Neural progenitor cell (in vitro differentiated cells): ENCODE measurements at regions not wholly inside any gene's neighbourhood (a gene's known extent, or its start where the extent isn't known, plus 50 kb on each side); places are given as distances from the start of the nearest gene placed in this dataset.
"Not testable (repeated sequence)": the region's sequence is repeated elsewhere in the genome, so short reads cannot be mapped to it uniquely, and the experiment has no call there.

ENCODE experiments used
- DNase-seq: peaks from one replicate; pipeline ENCODE4 v3.0.0-alpha.2; 2016; ENCODE audit warnings: low spot score
- H2AFZ ChIP-seq: fragments of 200-600 bp; sonication (generic); replicated peaks from 2 replicates; pipeline ENCODE4 v1.6.1; 2016; ENCODE audit warnings: antibody characterized with exemption
- H3F3A ChIP-seq: fragments of 200-600 bp; sonication (generic); 2 replicates; pipeline ENCODE4 v1.6.1; 2016; ENCODE audit warnings: antibody characterized with exemption, low read depth
- H3K27ac ChIP-seq: fragments of 200-600 bp; sonication (generic); 2 replicates; pipeline ENCODE4 v1.5.1; 2016; ENCODE audit warnings: mild to moderate bottlenecking
- H3K27me3 ChIP-seq: fragments of 200-600 bp; sonication (generic); 2 replicates; pipeline ENCODE4 v1.6.1; 2016; ENCODE audit warnings: mild to moderate bottlenecking, moderate library complexity
- H3K36me3 ChIP-seq: fragments of 200-600 bp; sonication (generic); 2 replicates; pipeline ENCODE4 v1.5.1; 2016
- H3K4me1 ChIP-seq: fragments of 200-600 bp; sonication (generic); 2 replicates; pipeline ENCODE4 v1.6.1; 2016; ENCODE audit warnings: mixed run types
- H3K4me2 ChIP-seq: fragments of 200-600 bp; sonication (generic); 2 replicates; pipeline ENCODE4 v1.6.1; 2016
- H3K4me3 ChIP-seq: fragments of 200-600 bp; sonication (generic); 2 replicates; pipeline ENCODE4 v1.5.1; 2016
- H3K79me2 ChIP-seq: fragments of 200-600 bp; sonication (generic); 2 replicates; pipeline ENCODE4 v1.6.1; 2016; ENCODE audit warnings: low read depth
- H3K9ac ChIP-seq: fragments of 200-600 bp; sonication (generic); 2 replicates; pipeline ENCODE4 v1.6.1; 2016
- H3K9me3 ChIP-seq: fragments of 200-600 bp; sonication (generic); 2 replicates; pipeline ENCODE4 v1.5.1; 2016; ENCODE audit warnings: low read depth
- H4K20me1 ChIP-seq: fragments of 200-600 bp; sonication (generic); 2 replicates; pipeline ENCODE4 v1.6.1; 2016; ENCODE audit warnings: low read depth
- H3K27ac Mint-ChIP-seq: 3 replicates; pipeline ENCODE4 v1.8.0; 2021; ENCODE audit warnings: mixed read lengths
- H3K27me3 Mint-ChIP-seq: 2 replicates; pipeline ENCODE4 v1.8.0; 2022; ENCODE audit warnings: low read depth, mild to moderate bottlenecking, inconsistent platforms, moderate library complexity, mixed read lengths; ENCODE audit not compliant: insufficient read depth
- H3K36me3 Mint-ChIP-seq: 3 replicates; pipeline ENCODE4 v1.8.0; 2021; ENCODE audit warnings: mixed read lengths
- H3K4me1 Mint-ChIP-seq: 3 replicates; pipeline ENCODE4 v1.8.0; 2021; ENCODE audit warnings: mixed read lengths
- H3K4me3 Mint-ChIP-seq: 3 replicates; pipeline ENCODE4 v1.8.0; 2021; ENCODE audit warnings: mild to moderate bottlenecking, moderate library complexity, mixed read lengths
- H3K9me3 Mint-ChIP-seq: 3 replicates; pipeline ENCODE4 v1.8.0; 2020; ENCODE audit warnings: mixed read lengths
- CTCF ChIP-seq: fragments of 200-600 bp; sonication (generic); IDR thresholded peaks from 2 replicates; pipeline ENCODE4 v1.5.1; 2017; ENCODE audit warnings: antibody characterized with exemption, mild to moderate bottlenecking
- EZH2 ChIP-seq: fragments of 200-600 bp; sonication (generic); IDR thresholded peaks from 2 replicates; pipeline ENCODE4 v1.6.1; 2017; ENCODE audit warnings: antibody characterized with exemption, mild to moderate bottlenecking, moderate library complexity
- EZH2phosphoT487 ChIP-seq: fragments of 200-600 bp; sonication (generic); IDR thresholded peaks from 2 replicates; pipeline ENCODE4 v1.6.1; 2017; ENCODE audit warnings: antibody characterized with exemption

- peak overlapping the region; percentile 3 for H3K4me3 Mint-ChIP-seq
- H3K27me3 ChIP-seq: peaks cover 2% of the 10 kb centered on the region
- H3K36me3 ChIP-seq: peaks cover 9% of the 10 kb centered on the region
- H3K4me3 ChIP-seq: no peak overlapping the region
- H4K20me1 ChIP-seq: no peaks in the 10 kb centered on the region
- no peak overlapping the region for H3K9ac ChIP-seq
- H3K9me3 ChIP-seq: no peaks in the 10 kb centered on the region
- H3K27ac ChIP-seq: no peak overlapping the region
- peaks cover 18% of the 10 kb centered on the region for H3K4me1 Mint-ChIP-seq
- no peak for DNase-seq
- H3K4me2 ChIP-seq: peak overlapping the region; percentile 14
- no peaks in the 10 kb centered on the region for H3K79me2 ChIP-seq
- peaks cover 9% of the 10 kb centered on the region for H3K4me1 ChIP-seq
- H3K36me3 Mint-ChIP-seq: peaks cover 7% of the 10 kb centered on the region
- peaks cover 14% of the 10 kb centered on the region for H3F3A ChIP-seq
- H2AFZ ChIP-seq: no peak overlapping the region
- no peak overlapping the region for H3K27ac Mint-ChIP-seq
- peaks cover 13% of the 10 kb centered on the region for H3K27me3 Mint-ChIP-seq
- TF ChIP-seq CTCF: no peak
- TF ChIP-seq EZH2phosphoT487: no peak
- TF ChIP-seq EZH2: no peak
- peaks cover 34% of the 10 kb centered on the region for H3K9me3 Mint-ChIP-seq
Measured at GRCh38 chr3:194064380-194065332, 71.3 kb upstream of the HES1 start.

GRCh38 chr3:194067327-194067726 is 68.6 kb upstream of the HES1 start:
- H3F3A ChIP-seq: peaks cover 24% of the 10 kb centered on the region
- peaks cover 20% of the 10 kb centered on the region for H3K27me3 Mint-ChIP-seq
- peaks cover 28% of the 10 kb centered on the region for H3K4me1 Mint-ChIP-seq

GRCh38 chr3:194067949-194068362 is 68.0 kb upstream of the HES1 start:
- peaks cover 7% of the 10 kb centered on the region for H3K36me3 Mint-ChIP-seq
- H3K4me1 Mint-ChIP-seq: peaks cover 28% of the 10 kb centered on the region
- H3K27me3 Mint-ChIP-seq: peaks cover 24% of the 10 kb centered on the region
- no peak for DNase-seq
- no peak overlapping the region for H3K4me3 Mint-ChIP-seq
- Histone ChIP-seq H3K4me3 (no peak overlapping the region), H3F3A (peaks cover 26% of the 10 kb centered on the region), H2AFZ (no peak overlapping the region), H4K20me1 (no peaks in the 10 kb centered on the region), H3K4me2 (no peak overlapping the region), H3K36me3 (peaks cover 9% of the 10 kb centered on the region), H3K9ac (no peak overlapping the region), H3K79me2 (no peaks in the 10 kb centered on the region), H3K27ac (no peak overlapping the region), H3K9me3 (no peaks in the 10 kb centered on the region), H3K4me1 (peaks cover 9% of the 10 kb centered on the region), H3K27me3 (peaks cover 31% of the 10 kb centered on the region)
- TF ChIP-seq EZH2phosphoT487: no peak
- H3K27ac Mint-ChIP-seq: no peak overlapping the region
- peaks cover 36% of the 10 kb centered on the region for H3K9me3 Mint-ChIP-seq

More at GRCh38 chr3:194067327-194067726, 68.6 kb upstream of the HES1 start:
- H3K4me2 ChIP-seq, DNase-seq, H3K36me3 Mint-ChIP-seq, H3K9me3 ChIP-seq, H3K27ac ChIP-seq, H4K20me1 ChIP-seq, H2AFZ ChIP-seq, H3K4me3 Mint-ChIP-seq, H3K36me3 ChIP-seq, H3K9ac ChIP-seq, H3K27ac Mint-ChIP-seq, H3K79me2 ChIP-seq, H3K4me3 ChIP-seq, H3K4me1 ChIP-seq: not testable (repeated sequence)
- H3K27me3 ChIP-seq: peaks cover 25% of the 10 kb centered on the region
- H3K9me3 Mint-ChIP-seq: peaks cover 36% of the 10 kb centered on the region

- no peak overlapping the region for H3K9ac ChIP-seq
- H2AFZ ChIP-seq: no peak overlapping the region
- H3K4me3 ChIP-seq: no peak overlapping the region
- no peak for TF ChIP-seq EZH2
- no peak for TF ChIP-seq EZH2phosphoT487
- no peak for TF ChIP-seq CTCF
- no peaks in the 10 kb centered on the region for H4K20me1 ChIP-seq
- H3K27me3 ChIP-seq: peaks cover 34% of the 10 kb centered on the region
- Mint-ChIP-seq H3K4me3 (peak overlapping the region; percentile 80), H3K4me1 (peaks cover 19% of the 10 kb centered on the region), H3K9me3 (peaks cover 37% of the 10 kb centered on the region), H3K27ac (peak overlapping the region; percentile 74), H3K27me3 (peaks cover 24% of the 10 kb centered on the region), H3K36me3 (peaks cover 7% of the 10 kb centered on the region)
- H3K4me2 ChIP-seq: no peak overlapping the region
- H3K9me3 ChIP-seq: no peaks in the 10 kb centered on the region
- DNase-seq: no peak
- peaks cover 9% of the 10 kb centered on the region for H3K36me3 ChIP-seq
- no peak overlapping the region for H3K27ac ChIP-seq
- no peaks in the 10 kb centered on the region for H3K79me2 ChIP-seq
- H3F3A ChIP-seq: peaks cover 22% of the 10 kb centered on the region
- H3K4me1 ChIP-seq: peaks cover 5% of the 10 kb centered on the region
Measured at GRCh38 chr3:194069421-194070219, 66.3 kb upstream of the HES1 start.
